HepG2 (cell line): ENCODE measurements at regions not wholly inside any gene's neighbourhood (a gene's known extent, or its start where the extent isn't known, plus 50 kb on each side); places are given as distances from the start of the nearest gene placed in this dataset.

Experiments
- ATAC-seq: fragments of 200-7000 bp; cut with Tn5 transposase; 3 replicates; pipeline ENCODE4 v1.9.1; 2020; ENCODE audit warnings: mild to moderate bottlenecking, moderate library complexity
- BruUV-seq: library from RNA; stranded (reverse); fragments of 400-500 nt; replicated peaks from 2 replicates; lab custom pipeline; 2021; lab: Mats Ljungman, UMichigan
- CTCF ChIA-PET: fragments of 300-600 bp; formaldehyde crosslinking; extraction: SDS; loops from one replicate; lab custom pipeline; 2021; ENCODE audit warnings: low total read pairs, inconsistent platforms, low intra/inter-chr PET ratio; lab: Yijun Ruan, JAX
- POLR2A ChIA-PET: fragments of 350-600 bp; sonication (Branson Sonifier 250); formaldehyde crosslinking; loops from one replicate; lab custom pipeline; 2020; ENCODE audit warnings: antibody characterized with exemption, inconsistent platforms; lab: Yijun Ruan, JAX
- DNase-seq: peaks from one replicate; pipeline ENCODE4 v3.0.0-alpha.2; 2015; ENCODE audit warnings: low spot score
- FAIRE-seq: peaks from 3 replicates; lab custom pipeline; 2011; peaks lifted over from hg19 to GRCh38; lab: Jason Lieb, UNC
- H2AFZ ChIP-seq: one replicate; pipeline ENCODE4 v1.6.1; 2011; ENCODE audit warnings: low read length, inconsistent platforms
- H3K27ac ChIP-seq: fragments of 300-600 bp; 3 replicates; pipeline ENCODE4 v1.8.0; 2011; ENCODE audit warnings: mixed run types, mild to moderate bottlenecking, mixed read lengths, low read length, inconsistent platforms; ENCODE audit not compliant: insufficient read depth; ENCODE audit errors: extremely low read length
- H3K27me3 ChIP-seq, 2 experiments: fragments of 200-600 bp in 1 of 2; 2 replicates in 1 of 2; 3 replicates in 1 of 2; pipeline versions ENCODE4 v1.6.0 to v1.8.0; 2011; ENCODE audit warnings: low read length in 2 of 2, mild to moderate bottlenecking in 2 of 2, moderate library complexity in 2 of 2, inconsistent platforms in 1 of 2; ENCODE audit not compliant: insufficient read depth in 2 of 2, control insufficient read depth in 1 of 2
- H3K36me3 ChIP-seq, 2 experiments: fragments of 200-600 bp in 1 of 2; replicated peaks in 1 of 2; 2 replicates in 1 of 2; 3 replicates in 1 of 2; pipeline versions ENCODE4 v1.5.1 to v1.8.0; 2011; ENCODE audit warnings: low read length in 2 of 2, inconsistent platforms in 1 of 2; ENCODE audit not compliant: insufficient read depth in 2 of 2, control insufficient read depth in 1 of 2
- H3K4me1 ChIP-seq: 2 replicates; pipeline ENCODE4 v1.5.1; 2012; ENCODE audit warnings: low read length, inconsistent platforms; ENCODE audit not compliant: insufficient read depth
- H3K4me2 ChIP-seq: 2 replicates; pipeline ENCODE4 v1.6.0; 2011; ENCODE audit warnings: low read depth, low read length, inconsistent platforms
- H3K4me3 ChIP-seq, 3 experiments: fragments of 200-600 bp in 1 of 3; sonication (generic), shearing (Covaris generic) in 1 of 3; replicated peaks in 1 of 3; 2 replicates each; pipeline ENCODE4 v1.5.1; 2011 to 2016; ENCODE audit warnings: low read length in 3 of 3, inconsistent platforms in 2 of 3, low read depth in 2 of 3, mild to moderate bottlenecking in 2 of 3, control low read depth in 1 of 3, mixed read lengths in 1 of 3; ENCODE audit not compliant: insufficient read depth in 1 of 3
- H3K79me2 ChIP-seq: one replicate; pipeline ENCODE4 v1.6.1; 2011; ENCODE audit warnings: low read length, inconsistent platforms; ENCODE audit not compliant: insufficient read depth
- H3K9ac ChIP-seq: 2 replicates; pipeline ENCODE4 v1.6.0; 2011; ENCODE audit warnings: mild to moderate bottlenecking, low read depth, low read length, inconsistent platforms; ENCODE audit not compliant: insufficient read depth
- H3K9me3 ChIP-seq: 2 replicates; pipeline ENCODE4 v1.5.1; 2012; ENCODE audit warnings: mild to moderate bottlenecking, low read length
- H4K20me1 ChIP-seq: 2 replicates; pipeline ENCODE4 v1.6.0; 2011; ENCODE audit warnings: inconsistent platforms, mild to moderate bottlenecking, low read length, moderate library complexity; ENCODE audit not compliant: insufficient read depth
- CBFB ChIP-seq: sonication (generic); formaldehyde crosslinking; IDR thresholded peaks from 2 replicates; pipeline ENCODE4 v1.4.0; 2020; ENCODE audit warnings: missing genetic modification reagents
- E2F1 ChIP-seq: sonication (generic); formaldehyde crosslinking; IDR thresholded peaks from 2 replicates; pipeline ENCODE4 v1.5.0; 2020; ENCODE audit warnings: missing genetic modification reagents
- KDM1A ChIP-seq: IDR thresholded peaks from 2 replicates; pipeline ENCODE4 v1.6.1; 2016; ENCODE audit warnings: missing compliant biosample characterization
- SRY ChIP-seq: sonication (generic); formaldehyde crosslinking; IDR thresholded peaks from 2 replicates; pipeline ENCODE4 v1.8.0; 2022; ENCODE audit warnings: mild to moderate bottlenecking, missing genetic modification reagents
- TOPORS ChIP-seq: sonication (generic); formaldehyde crosslinking; IDR thresholded peaks from 2 replicates; pipeline ENCODE4 v1.8.0; 2023; ENCODE audit warnings: mild to moderate bottlenecking, missing genetic modification reagents
- ZFP37 ChIP-seq: sonication (generic); formaldehyde crosslinking; IDR thresholded peaks from 2 replicates; pipeline ENCODE4 v1.4.0; 2020; ENCODE audit warnings: missing genetic modification reagents, borderline replicate concordance
- ZNF33B ChIP-seq: sonication (generic); formaldehyde crosslinking; IDR thresholded peaks from 2 replicates; pipeline ENCODE4 v1.5.1; 2020; ENCODE audit warnings: mild to moderate bottlenecking, missing genetic modification reagents
- ZNF510 ChIP-seq: sonication (generic); formaldehyde crosslinking; IDR thresholded peaks from 2 replicates; pipeline ENCODE4 v1.4.0; 2020; ENCODE audit warnings: low read depth, mild to moderate bottlenecking, missing genetic modification reagents
- ZSCAN5A ChIP-seq: sonication (generic); formaldehyde crosslinking; IDR thresholded peaks from 2 replicates; pipeline ENCODE4 v1.8.0; 2022; ENCODE audit warnings: mild to moderate bottlenecking, missing genetic modification reagents, borderline replicate concordance
- WGBS: methylation state at CpG from one replicate; pipeline ENCODE4 v1.1.6; 2017; ENCODE audit warnings: low lambda C conversion rate; 5-methylcytosine and 5-hydroxymethylcytosine counted together
- in situ Hi-C: cut with HindIII; loops from 2 replicates; pipeline ENCODE4 v1.10.0; 2017; ENCODE audit warnings: low pct_unique_long_range_greater_than_20kb; ENCODE audit not compliant: extremely low pct_ligation_motif_present
- intact Hi-C: fragments of 100-400 bp; cut with micrococcal nuclease; formaldehyde crosslinking; loops from one replicate; pipeline ENCODE4 v1.10.0; 2022; ENCODE audit not compliant: unreplicated experiment

- TF ChIP-seq CBFB: no peak
- TF ChIP-seq ZNF33B (CRISPR knock-in tag): no peak
- TF ChIP-seq ZNF510 (CRISPR knock-in tag): no peak
- TF ChIP-seq SRY: no peak
- no peak for TF ChIP-seq E2F1 (CRISPR knock-in tag)
Observed at GRCh38 chr1:57819893-57820292, 396.0 kb upstream of the DAB1 start (continued).

- Histone ChIP-seq H3K9me3 (no peaks in the 10 kb centered on the region), H4K20me1 (no peaks in the 10 kb centered on the region), H3K4me1 (no peaks in the 10 kb centered on the region), H3K36me3 (no peaks in the 10 kb centered on the region), H3K4me3 (no peak overlapping the region), H3K9ac (no peak overlapping the region), H3K27ac (no peak overlapping the region), H3K79me2 (no peaks in the 10 kb centered on the region), H3K27me3 (no peaks in the 10 kb centered on the region), H2AFZ (no peak overlapping the region), H3K4me2 (no peak overlapping the region)
- in situ Hi-C loops: no loop called here
- TF ChIP-seq KDM1A (CRISPR knock-in tag) (no peak), ZSCAN5A (CRISPR knock-in tag) (no peak), TOPORS (CRISPR knock-in tag) (no peak), ZFP37 (CRISPR knock-in tag) (no peak)
- ChIA-PET CTCF (no interaction called here), POLR2A (no interaction called here)
- ATAC-seq (no peak), DNase-seq (no peak), FAIRE-seq (no peak)
- intact Hi-C loops: no loop called here
- WGBS: 51% methylated on average over 3 of the region's 3 CpGs
- no TSS peak for BruUV-seq
Observed at GRCh38 chr1:57803586-57803985, 379.7 kb upstream of the DAB1 start.
